Left lung (tissue), 4 donors: ENCODE measurements at regions not wholly inside any gene's neighbourhood (a gene's known extent, or its start where the extent isn't known, plus 50 kb on each side); places are given as distances from the start of the nearest gene placed in this dataset.

Experiments used
- ATAC-seq: fragments of 200-7000 bp; cut with Tn5 transposase; one replicate; pipeline ENCODE4 v1.9.1; 2020; ENCODE audit warnings: moderate library complexity
- DNase-seq, 4 donors: peaks; one replicate each; pipeline ENCODE4 v3.0.0-alpha.2; 2013 to 2020
- H3K27ac ChIP-seq, 2 donors: fragments of 200-600 bp; sonication (generic) in 1 of 2; one replicate each; pipeline versions ENCODE4 v1.5.0 to v1.8.0; 2020 to 2021
- H3K27me3 ChIP-seq, 2 donors: fragments of 200-600 bp; sonication (generic) in 1 of 2; one replicate each; pipeline versions ENCODE4 v1.5.0 to v1.8.0; 2020 to 2021
- H3K36me3 ChIP-seq, 2 donors: fragments of 200-600 bp; sonication (generic) in 1 of 2; one replicate each; pipeline versions ENCODE4 v1.5.0 to v1.8.0; 2020 to 2021
- H3K4me1 ChIP-seq, 2 donors: fragments of 200-600 bp; one replicate each; pipeline ENCODE4 v1.8.0; 2021
- H3K4me3 ChIP-seq, 2 donors: fragments of 200-600 bp; sonication (generic) in 1 of 2; one replicate each; pipeline versions ENCODE4 v1.5.0 to v1.8.0; 2020 to 2021; ENCODE audit warnings: mild to moderate bottlenecking in 1 of 2
- H3K9me3 ChIP-seq, 2 donors: fragments of 200-600 bp; sonication (generic) in 1 of 2; one replicate each; pipeline versions ENCODE4 v1.5.0 to v1.8.0; 2020 to 2021
- CTCF ChIP-seq, 2 donors: fragments of 200-600 bp; sonication (generic) in 1 of 2; IDR thresholded peaks; one replicate each; pipeline versions ENCODE4 v1.5.0 to v1.8.0; 2021; ENCODE audit warnings: antibody characterized with exemption in 2 of 2
- intact Hi-C, 2 donors: fragments of 100-400 bp; cut with DNase I; formaldehyde crosslinking; loops; one replicate each; pipeline versions ENCODE4 v1.11.2 to v1.14.2; 2022
- donor health status: DM: no; HTN: yes; CAD: no.
- donor health status: DM: no; HTN: no; CAD: no.

DNA sequence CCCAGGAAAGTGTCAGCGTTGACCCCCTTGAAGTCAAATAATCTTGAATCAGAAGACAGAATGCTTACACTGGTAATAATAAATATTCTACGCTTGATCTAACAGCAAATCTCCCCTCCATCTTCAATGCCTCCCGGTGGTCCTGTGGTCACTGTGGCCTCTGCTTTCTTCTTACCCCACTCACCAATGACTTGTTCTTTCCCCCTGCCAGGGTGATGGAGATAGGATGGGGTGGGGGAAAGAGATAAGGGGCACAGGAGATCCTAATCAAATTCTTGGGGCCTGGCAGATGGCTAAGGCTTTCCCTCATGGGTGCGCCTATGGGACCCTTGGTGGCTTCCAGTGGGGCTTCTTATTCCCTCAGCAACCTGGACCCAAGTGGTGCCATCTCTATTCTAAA, 152.6 kb upstream of the EGFLAM start:
- TF ChIP-seq CTCF (IDR thresholded peaks at IDR 0.05): no peak
- DNase-seq: no peak
- Histone ChIP-seq H3K9me3 (no peaks in the 10 kb centered on the region), H3K4me3 (no peak overlapping the region), H3K27ac (no peak overlapping the region), H3K4me1 (no peaks in the 10 kb centered on the region), H3K36me3 (no peaks in the 10 kb centered on the region), H3K27me3 (no peaks in the 10 kb centered on the region)
- intact Hi-C loops: no loop called here
- ATAC-seq: no peak

DNA sequence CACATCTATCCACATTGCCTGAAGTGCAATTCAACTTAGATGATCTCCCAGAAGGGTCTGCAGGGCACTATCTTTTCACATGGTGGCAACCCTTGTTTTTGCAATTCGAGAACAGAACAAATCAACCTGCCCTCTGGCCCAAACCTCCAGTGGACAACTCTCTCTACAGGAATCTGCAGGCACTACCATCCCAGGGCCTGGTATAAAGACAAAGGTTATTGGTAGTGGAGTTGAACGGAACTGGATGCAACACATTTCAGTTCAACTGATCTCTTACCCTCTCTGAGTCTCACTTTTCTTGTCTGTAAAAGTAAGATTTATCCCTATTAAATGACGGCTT, 153.2 kb upstream of the EGFLAM start:
- no peak overlapping the region for H3K4me3 ChIP-seq
- intact Hi-C loops: no loop called here
- no peaks in the 10 kb centered on the region for H3K36me3 ChIP-seq
- no peak for DNase-seq
- no peaks in the 10 kb centered on the region for H3K4me1 ChIP-seq
- H3K9me3 ChIP-seq: no peaks in the 10 kb centered on the region
- no peaks in the 10 kb centered on the region for H3K27me3 ChIP-seq
- no peak overlapping the region for H3K27ac ChIP-seq
- ATAC-seq: no peak
- no peak for TF ChIP-seq CTCF (IDR thresholded peaks at IDR 0.05)

- Histone ChIP-seq H3K4me1 (no peaks in the 10 kb centered on the region), H3K9me3 (no peaks in the 10 kb centered on the region), H3K4me3 (no peak overlapping the region), H3K27me3 (no peaks in the 10 kb centered on the region), H3K27ac (no peak overlapping the region), H3K36me3 (no peaks in the 10 kb centered on the region)
- TF ChIP-seq CTCF (IDR thresholded peaks at IDR 0.05): no peak
- intact Hi-C loops: no loop called here
- DNase-seq (no peak), ATAC-seq (no peak)
Measured at GRCh38 chr5:38104497-38105230, 153.7 kb upstream of the EGFLAM start.

- no peaks in the 10 kb centered on the region for H3K36me3 ChIP-seq
- no peaks in the 10 kb centered on the region for H3K9me3 ChIP-seq
Measured at GRCh38 chr5:38101897-38102296, 156.5 kb upstream of the EGFLAM start.

More at GRCh38 chr5:38101897-38102296, 156.5 kb upstream of the EGFLAM start:
- ATAC-seq (no peak), DNase-seq (no peak)
- no peak for TF ChIP-seq CTCF (IDR thresholded peaks at IDR 0.05)
- intact Hi-C loops: no loop called here
- Histone ChIP-seq H3K27me3 (no peaks in the 10 kb centered on the region), H3K4me1 (no peaks in the 10 kb centered on the region), H3K4me3 (no peak overlapping the region), H3K27ac (no peak overlapping the region)
